ENCODE measurements at regions not wholly inside any gene's neighbourhood (a gene's known extent, or its start where the extent isn't known, plus 50 kb on each side); places are given as distances from the start of the nearest gene placed in this dataset.

- no peak overlapping the region for H3K4me3 Mint-ChIP-seq
- ATAC-seq (no peak), DNase-seq (ENCODE audit: low spot score) (no peak)
- peaks cover 32% of the 10 kb centered on the region for H3K4me1 Mint-ChIP-seq
- Histone ChIP-seq H3K27me3 (ENCODE audit: insufficient read depth) (no peaks in the 10 kb centered on the region), H3K79me2 (replicated peaks; ENCODE audit: insufficient read depth) (no peaks in the 10 kb centered on the region), H3K9me2 (ENCODE audit: insufficient read depth) (peaks cover 13% of the 10 kb centered on the region), H3K4me2 (peak overlapping the region; percentile 17; the same call in 1 of the 2 replicates), H4K20me1 (replicated peaks; ENCODE audit: insufficient read depth) (no peaks in the 10 kb centered on the region), H3K36me3 (ENCODE audit: insufficient read depth) (no peaks in the 10 kb centered on the region), H3K4me3 (no peak overlapping the region), H3K4me1 (ENCODE audit: insufficient read depth) (peaks cover 27% of the 10 kb centered on the region), H3F3A (replicated peaks; ENCODE audit: low read depth) (no peaks in the 10 kb centered on the region), H3K27ac (ENCODE audit: low read depth) (no peak overlapping the region), H2AFZ (no peak overlapping the region)
- no peaks in the 10 kb centered on the region for H3K36me3 Mint-ChIP-seq (ENCODE audit: low read depth)
- H3K9me3 Mint-ChIP-seq, result no peaks in the 10 kb centered on the region
- H3K27me3 Mint-ChIP-seq (ENCODE audit: insufficient read depth, low read depth, poor library complexity), result peaks cover 2% of the 10 kb centered on the region
- TF ChIP-seq ETS1 (IDR thresholded peaks at IDR 0.05) (no peak), EZH2 (IDR thresholded peaks at IDR 0.05; ENCODE audit: low read depth, unreplicated experiment) (no peak), EZH2phosphoT487 (IDR thresholded peaks at IDR 0.05; ENCODE audit: unreplicated experiment) (no peak), ZNF114 (CRISPR knock-in tag; IDR thresholded peaks at IDR 0.05) (no peak), CTCF (conservative IDR thresholded peaks at IDR 0.05; ENCODE audit: low read depth in 2 of 2) (no peak), REST (IDR thresholded peaks at IDR 0.05; ENCODE audit: unreplicated experiment) (no peak), STAT1 (IDR thresholded peaks at IDR 0.05; ENCODE audit: unreplicated experiment) (no peak), JUNB (IDR thresholded peaks at IDR 0.05; ENCODE audit: unreplicated experiment) (no peak), ZNF331 (CRISPR knock-in tag; IDR thresholded peaks at IDR 0.05; ENCODE audit: low read depth) (no peak), POLR2AphosphoS5 (IDR thresholded peaks at IDR 0.05; ENCODE audit: low read depth) (no peak), CREB1 (CRISPR knock-in tag; IDR thresholded peaks at IDR 0.05; ENCODE audit: low read depth) (no peak), NANOG (IDR thresholded peaks at IDR 0.05; ENCODE audit: borderline replicate concordance) (no peak)
- TF ChIP-seq, protein P1, sequence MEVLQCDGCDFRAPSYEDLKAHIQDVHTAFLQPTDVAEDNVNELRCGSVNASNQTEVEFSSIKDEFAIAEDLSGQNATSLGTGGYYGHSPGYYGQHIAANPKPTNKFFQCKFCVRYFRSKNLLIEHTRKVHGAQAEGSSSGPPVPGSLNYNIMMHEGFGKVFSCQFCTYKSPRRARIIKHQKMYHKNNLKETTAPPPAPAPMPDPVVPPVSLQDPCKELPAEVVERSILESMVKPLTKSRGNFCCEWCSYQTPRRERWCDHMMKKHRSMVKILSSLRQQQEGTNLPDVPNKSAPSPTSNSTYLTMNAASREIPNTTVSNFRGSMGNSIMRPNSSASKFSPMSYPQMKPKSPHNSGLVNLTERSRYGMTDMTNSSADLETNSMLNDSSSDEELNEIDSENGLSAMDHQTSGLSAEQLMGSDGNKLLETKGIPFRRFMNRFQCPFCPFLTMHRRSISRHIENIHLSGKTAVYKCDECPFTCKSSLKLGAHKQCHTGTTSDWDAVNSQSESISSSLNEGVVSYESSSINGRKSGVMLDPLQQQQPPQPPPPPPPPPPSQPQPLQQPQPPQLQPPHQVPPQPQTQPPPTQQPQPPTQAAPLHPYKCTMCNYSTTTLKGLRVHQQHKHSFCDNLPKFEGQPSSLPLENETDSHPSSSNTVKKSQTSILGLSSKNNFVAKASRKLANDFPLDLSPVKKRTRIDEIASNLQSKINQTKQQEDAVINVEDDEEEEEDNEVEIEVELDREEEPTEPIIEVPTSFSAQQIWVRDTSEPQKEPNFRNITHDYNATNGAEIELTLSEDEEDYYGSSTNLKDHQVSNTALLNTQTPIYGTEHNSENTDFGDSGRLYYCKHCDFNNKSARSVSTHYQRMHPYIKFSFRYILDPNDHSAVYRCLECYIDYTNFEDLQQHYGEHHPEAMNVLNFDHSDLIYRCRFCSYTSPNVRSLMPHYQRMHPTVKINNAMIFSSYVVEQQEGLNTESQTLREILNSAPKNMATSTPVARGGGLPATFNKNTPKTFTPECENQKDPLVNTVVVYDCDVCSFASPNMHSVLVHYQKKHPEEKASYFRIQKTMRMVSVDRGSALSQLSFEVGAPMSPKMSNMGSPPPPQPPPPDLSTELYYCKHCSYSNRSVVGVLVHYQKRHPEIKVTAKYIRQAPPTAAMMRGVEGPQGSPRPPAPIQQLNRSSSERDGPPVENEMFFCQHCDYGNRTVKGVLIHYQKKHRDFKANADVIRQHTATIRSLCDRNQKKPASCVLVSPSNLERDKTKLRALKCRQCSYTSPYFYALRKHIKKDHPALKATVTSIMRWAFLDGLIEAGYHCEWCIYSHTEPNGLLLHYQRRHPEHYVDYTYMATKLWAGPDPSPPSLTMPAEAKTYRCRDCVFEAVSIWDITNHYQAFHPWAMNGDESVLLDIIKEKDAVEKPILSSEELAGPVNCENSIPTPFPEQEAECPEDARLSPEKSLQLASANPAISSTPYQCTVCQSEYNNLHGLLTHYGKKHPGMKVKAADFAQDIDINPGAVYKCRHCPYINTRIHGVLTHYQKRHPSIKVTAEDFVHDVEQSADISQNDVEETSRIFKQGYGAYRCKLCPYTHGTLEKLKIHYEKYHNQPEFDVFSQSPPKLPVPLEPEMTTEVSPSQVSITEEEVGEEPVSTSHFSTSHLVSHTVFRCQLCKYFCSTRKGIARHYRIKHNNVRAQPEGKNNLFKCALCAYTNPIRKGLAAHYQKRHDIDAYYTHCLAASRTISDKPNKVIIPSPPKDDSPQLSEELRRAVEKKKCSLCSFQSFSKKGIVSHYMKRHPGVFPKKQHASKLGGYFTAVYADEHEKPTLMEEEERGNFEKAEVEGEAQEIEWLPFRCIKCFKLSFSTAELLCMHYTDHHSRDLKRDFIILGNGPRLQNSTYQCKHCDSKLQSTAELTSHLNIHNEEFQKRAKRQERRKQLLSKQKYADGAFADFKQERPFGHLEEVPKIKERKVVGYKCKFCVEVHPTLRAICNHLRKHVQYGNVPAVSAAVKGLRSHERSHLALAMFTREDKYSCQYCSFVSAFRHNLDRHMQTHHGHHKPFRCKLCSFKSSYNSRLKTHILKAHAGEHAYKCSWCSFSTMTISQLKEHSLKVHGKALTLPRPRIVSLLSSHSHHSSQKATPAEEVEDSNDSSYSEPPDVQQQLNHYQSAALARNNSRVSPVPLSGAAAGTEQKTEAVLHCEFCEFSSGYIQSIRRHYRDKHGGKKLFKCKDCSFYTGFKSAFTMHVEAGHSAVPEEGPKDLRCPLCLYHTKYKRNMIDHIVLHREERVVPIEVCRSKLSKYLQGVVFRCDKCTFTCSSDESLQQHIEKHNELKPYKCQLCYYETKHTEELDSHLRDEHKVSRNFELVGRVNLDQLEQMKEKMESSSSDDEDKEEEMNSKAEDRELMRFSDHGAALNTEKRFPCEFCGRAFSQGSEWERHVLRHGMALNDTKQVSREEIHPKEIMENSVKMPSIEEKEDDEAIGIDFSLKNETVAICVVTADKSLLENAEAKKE (CRISPR knock-in tag; IDR thresholded peaks at IDR 0.05), result no peak
- no peak overlapping the region for H3K27ac Mint-ChIP-seq
These were observed 102.0 kb downstream of the SST start for GRCh38 chr3:187568171-187568570.

Data from GM23338 (cell line).